Activated CD4-positive, alpha-beta T cell treated with anti-CD3 and anti-CD28 coated beads, Interleukin-2, Interleukin-6, amounts not matched to agents 100 ng/mL and 50 ng/mL, durations not matched to agents 16 hours and 8 hours (primary cell): ENCODE measurements at regions not wholly inside any gene's neighbourhood (a gene's known extent, or its start where the extent isn't known, plus 50 kb on each side); places are given as distances from the start of the nearest gene placed in this dataset.
"Not testable (repeated sequence)": the region's sequence is repeated elsewhere in the genome, so short reads cannot be mapped to it uniquely, and the experiment has no call there.

Source experiments
- DNase-seq: peaks from one replicate; pipeline ENCODE4 v3.0.0-alpha.2; 2020

- no peak for DNase-seq
These were observed 68.2 kb downstream of the LHX9 start for GRCh38 chr1:197985351-197985750.

DNA sequence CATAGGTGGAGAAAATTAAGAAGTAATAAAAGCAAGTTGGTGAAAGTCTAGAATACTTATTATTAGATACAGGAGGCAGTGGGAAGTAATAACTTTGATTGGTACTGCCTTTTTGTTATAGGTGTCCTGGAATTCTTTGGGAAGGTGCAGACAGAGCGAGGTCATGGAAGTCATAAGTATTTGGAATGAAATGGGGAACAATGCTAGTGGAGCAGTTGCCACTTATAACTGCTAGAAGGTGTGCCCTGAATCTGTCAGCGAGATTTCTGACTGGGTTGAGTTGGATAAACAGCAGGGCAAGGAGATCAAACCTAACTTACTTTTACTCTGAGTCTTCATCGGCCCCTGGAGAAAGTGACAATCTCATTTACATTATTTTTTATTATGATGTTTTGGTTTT is 69.6 kb downstream of the LHX9 start:
- DNase-seq, result no peak

DNA sequence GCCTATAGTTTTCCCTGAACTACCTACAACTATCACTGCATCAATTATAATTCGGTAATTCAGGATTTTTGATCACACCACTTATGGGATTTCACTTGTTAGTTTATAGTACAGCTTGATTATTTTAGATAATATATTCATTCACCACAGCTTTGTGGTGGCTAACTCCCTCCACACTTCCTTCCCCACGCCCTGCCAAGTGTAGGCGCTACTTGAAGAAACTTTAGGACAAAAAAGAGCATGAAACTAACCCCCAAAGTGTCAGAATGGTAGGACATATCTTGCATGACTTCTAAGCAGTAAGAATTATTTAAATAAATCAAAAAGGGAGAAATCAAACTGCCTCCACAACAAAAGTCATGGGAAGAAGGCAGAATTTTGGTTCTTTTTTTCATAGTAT is 70.1 kb downstream of the LHX9 start:
- no peak for DNase-seq

DNA sequence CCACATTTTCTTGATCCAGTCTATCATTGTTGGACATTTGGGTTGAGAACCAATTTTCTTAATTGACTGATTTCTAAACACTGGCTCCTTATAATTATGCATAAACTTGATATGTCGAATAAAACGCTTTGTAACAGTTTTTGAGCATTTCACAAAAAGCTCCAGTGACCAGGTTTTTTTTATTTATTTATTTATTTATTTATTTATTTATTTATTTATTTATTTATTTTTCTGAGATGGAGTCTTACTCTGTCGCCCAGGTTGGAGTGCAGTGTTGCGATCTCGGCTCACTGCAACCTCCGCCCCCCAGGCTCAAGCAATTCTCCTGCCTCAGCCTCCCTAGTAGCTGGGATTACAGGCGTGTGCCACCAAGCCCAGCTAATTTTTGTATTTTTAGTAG is 71.4 kb downstream of the LHX9 start:
- not testable (repeated sequence) for DNase-seq

DNA sequence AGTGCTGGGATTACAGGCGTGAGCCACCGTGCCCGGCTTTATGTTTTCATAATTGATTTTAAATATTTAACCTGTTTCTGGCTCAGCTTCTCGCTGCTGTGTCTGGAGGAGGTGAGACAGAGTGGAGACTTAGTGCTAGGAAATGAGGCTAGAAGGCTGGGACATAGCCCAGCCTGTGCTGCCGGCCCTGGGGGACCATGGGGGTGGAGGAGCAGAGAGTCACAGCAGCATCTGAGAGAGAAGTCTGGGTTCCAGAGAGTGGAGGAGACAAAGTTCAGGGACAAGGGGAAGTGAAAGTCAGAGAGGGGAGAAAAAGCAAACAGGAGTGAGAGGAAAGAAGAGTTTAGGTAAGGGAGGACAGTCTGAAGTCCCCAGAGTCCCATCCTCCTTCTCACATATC is 71.9 kb downstream of the LHX9 start:
- DNase-seq, result no peak

- DNase-seq, result no peak
These were observed 74.4 kb downstream of the LHX9 start for GRCh38 chr1:197991594-197991993.

GRCh38 chr1:197994907-197995407 is 77.8 kb downstream of the LHX9 start:
- DNase-seq, result no peak

GRCh38 chr1:197995408-197996258 is 78.5 kb downstream of the LHX9 start:
- DNase-seq, result no peak

DNA sequence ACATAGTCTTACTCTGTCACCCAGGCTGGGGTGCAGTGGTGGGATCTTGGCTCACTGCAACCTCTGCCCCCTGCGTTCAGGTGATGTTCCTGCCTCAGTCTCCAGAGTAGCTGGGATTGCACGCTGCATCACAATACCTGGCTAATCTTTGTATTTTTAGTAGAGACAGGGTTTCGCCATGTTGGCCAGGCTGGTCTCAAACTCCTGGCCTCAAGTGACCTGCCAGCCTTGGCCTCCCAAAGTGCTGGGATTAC is 79.0 kb downstream of the LHX9 start:
- DNase-seq, result not testable (repeated sequence)

DNA sequence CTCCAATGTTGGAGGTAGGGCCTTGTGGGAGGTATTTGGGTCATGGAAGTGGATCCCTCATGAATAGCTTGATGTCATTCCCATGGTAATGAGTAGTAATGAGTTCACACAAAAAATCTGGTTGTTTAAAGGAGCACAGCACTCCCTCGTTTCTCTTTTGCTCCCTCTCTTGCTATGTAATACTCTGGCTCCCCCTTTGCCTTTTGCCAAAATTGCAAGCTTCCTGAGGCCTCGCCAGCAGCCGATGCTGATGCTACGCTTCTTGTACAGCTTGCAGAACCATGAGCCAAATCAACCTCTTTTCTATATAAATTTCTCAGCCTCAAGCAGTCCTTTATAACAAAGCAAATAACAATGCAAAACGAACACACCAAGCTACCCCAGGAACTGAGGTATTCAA is 80.9 kb downstream of the LHX9 start:
- DNase-seq, result no peak

DNA sequence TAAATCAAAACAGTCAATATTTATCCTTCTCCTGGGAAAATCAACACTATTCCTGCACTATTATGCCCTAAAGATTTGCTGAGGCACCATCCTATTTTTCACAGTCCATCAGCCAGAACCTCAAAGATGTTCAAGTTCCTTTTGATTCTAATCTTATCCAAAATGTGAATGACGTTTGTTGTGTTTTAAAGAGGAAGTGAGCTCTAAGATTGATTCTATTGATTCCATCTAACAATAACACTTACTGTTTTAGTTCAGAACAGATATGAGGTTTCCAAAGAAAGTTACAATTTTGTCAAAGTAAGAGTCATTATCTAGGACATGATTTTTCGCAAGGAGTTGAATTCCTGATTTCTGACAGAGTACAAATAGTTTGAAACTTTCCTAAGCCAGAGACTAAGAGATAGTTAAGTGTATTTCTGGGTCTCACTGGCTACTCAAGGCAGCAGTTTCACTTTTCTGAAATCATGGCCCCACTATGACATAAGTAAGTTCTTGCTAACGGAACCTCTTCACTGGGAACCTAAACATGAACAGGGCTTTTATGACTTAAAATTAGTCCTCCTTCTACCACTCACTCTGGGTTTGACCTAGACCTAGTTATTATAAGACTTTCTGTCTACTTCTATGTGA is 84.7 kb downstream of the LHX9 start:
- DNase-seq, result no peak

GRCh38 chr1:198003468-198003867 is 86.3 kb downstream of the LHX9 start:
- DNase-seq, result no peak

DNA sequence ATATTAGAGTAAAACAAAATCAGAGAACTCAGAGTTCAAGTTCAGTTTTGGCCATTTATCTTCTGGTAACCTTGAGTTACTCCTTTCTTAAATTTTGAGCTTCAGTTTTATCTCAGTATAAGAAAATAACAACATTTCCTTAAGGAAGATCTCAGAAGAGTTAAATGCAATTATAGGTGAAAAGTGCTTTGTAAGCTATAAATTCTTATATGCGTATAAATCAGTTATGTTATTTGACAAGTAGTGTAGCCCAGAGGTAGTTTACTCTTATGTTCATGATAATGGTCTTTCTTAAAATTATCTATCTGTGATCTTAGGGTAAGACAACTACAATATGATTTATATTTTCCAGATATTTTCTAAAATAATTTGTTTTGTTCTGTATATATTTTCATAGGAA is 89.8 kb downstream of the LHX9 start:
- no peak for DNase-seq

DNA sequence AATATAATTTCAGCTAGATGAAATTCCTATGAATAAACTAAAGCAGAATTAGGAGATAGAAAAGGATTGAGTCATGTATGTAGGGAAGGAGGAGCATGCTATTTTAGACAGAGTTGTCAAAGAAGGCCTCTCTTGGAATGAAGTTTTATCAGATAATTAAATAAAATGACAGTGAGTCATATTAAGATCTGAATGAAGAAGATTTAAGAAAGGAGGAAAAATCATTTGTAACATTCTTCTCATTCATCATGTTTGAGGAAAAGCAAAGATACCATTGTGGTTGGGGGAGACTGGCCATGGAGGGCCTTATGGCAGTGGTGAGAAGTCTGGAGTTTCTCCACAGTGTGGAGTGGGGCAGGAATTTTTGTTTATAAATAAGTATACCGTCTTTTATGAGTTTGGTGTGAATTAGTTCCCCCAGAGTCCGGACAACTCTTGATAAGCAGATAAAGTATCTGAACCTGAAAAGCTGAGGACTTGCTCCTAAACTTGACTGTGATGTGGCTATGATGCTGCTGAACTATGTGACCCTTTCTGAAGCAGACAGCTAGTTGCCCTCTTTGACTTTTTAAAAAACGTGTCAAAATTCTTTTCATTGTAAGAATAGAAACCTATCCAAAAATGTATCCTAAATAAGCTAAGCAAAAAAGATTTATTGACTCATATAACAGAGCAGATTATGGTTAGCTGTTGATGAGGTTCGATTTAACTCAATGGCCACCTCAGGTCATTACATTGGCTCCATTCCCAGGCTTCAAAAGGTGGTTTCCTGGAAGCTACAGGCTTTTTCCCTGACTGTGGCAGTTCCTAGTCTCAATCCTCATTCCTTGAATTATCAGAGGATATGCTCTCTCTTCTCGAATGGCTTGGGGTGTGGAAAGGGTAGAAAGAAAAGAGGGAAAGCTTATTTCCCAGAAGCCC is 90.8 kb downstream of the LHX9 start:
- no peak for DNase-seq

DNA sequence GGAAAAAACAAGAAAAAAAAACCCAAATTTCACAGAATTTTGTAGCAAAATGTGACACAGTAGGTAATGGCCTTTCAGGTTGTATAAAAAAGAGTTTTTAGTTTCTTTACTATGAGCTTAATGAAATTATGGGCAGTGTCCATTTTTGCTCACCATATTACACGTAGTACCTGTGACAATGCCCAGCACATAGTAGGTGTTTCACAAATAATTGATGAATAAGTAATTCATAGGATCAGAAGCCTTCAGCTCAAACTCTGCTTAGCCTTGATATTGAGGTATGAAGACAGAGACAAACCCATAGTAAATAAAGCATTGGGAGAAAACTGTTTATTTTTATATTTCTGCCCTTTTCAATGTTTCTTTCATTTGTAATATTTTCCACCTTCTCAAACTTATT is 97.2 kb downstream of the LHX9 start:
- DNase-seq, result no peak

GRCh38 chr1:198015309-198015708 is 98.1 kb downstream of the LHX9 start:
- no peak for DNase-seq

DNA sequence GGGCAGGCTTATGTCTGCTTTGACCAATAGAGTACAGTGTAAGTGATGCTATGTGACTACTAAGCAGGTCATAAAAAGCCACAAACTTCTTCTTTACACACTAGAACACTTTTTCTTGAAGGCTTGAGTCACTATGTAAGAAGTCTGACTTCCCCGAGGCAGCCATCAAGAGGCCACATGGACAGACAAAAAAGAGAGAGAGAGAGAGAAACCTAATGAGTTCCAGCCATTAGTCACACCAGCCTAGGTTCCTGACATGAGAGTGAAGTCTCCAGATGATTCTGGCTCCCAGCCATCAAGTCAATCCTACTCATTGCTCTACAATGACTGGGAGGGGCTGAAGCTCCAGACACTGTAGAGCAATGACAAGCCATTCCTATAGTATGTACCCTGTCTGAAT is 101.4 kb downstream of the LHX9 start:
- DNase-seq, result no peak

DNA sequence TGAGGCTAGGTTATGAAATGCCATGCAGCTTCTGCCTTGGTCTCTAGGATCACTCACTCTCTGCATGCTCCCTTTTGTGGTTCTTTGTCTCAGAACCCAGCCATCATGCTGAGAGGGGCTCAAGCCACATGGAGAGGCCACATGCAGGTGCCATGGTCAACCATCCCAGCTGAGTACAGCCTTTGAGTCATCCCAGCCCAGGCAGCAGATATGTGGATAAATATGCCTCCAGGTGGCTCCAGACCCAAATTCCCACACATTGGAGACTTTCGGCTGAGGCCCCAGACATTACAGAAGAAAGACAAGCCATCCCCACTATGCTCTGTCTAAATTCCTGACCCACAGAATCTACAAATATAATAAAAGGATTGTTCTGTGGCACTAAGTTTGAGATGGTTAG is 102.0 kb downstream of the LHX9 start:
- no peak for DNase-seq

- DNase-seq, result no peak
These were observed 107.2 kb downstream of the LHX9 start for GRCh38 chr1:198024336-198024735.

- DNase-seq, result no peak
These were observed 107.6 kb downstream of the LHX9 start for GRCh38 chr1:198024782-198025181.

- DNase-seq, result no peak
These were observed 113.5 kb downstream of the LHX9 start for GRCh38 chr1:198030682-198031081.

- DNase-seq, result no peak
These were observed 113.9 kb downstream of the LHX9 start for GRCh38 chr1:198031086-198031485.

GRCh38 chr1:198032668-198033067 is 115.5 kb downstream of the LHX9 start:
- no peak for DNase-seq

DNA sequence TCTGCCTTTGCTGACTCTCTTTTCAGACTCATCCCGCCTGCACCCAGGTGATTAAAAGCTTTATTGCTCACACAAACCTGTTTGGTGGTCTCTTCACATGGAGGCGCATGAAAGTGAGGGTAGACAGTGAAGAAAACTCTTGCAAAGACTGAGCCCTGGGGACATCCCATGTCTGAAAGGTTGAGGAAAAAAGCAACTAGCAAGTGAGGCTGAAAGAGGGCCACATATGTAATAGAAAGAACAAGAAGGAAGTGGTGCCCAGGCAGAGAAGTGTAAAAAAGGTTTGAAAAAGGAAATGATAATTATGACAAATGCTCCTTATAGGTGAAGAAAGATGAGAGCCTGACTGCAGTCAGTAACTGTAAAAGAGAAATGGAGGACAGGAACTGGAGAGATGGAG is 115.9 kb upstream of the NEK7 start:
- DNase-seq, result no peak
